NOMO-1 treated with DMSO at 0.1 percent for 48 hours (cell line): ENCODE measurements at regions not wholly inside any gene's neighbourhood (a gene's known extent, or its start where the extent isn't known, plus 50 kb on each side); places are given as distances from the start of the nearest gene placed in this dataset.
A peak's percentile ranks its signal among the peaks of the same experiment; 100 is the strongest.
"Not testable (repeated sequence)": the region's sequence is repeated elsewhere in the genome, so short reads cannot be mapped to it uniquely, and the experiment has no call there.

Source experiments
- DNase-seq: peaks from one replicate; lab custom pipeline; 2025; ENCODE audit not compliant: unreplicated experiment; lab: John Stamatoyannopoulos, UW

DNA sequence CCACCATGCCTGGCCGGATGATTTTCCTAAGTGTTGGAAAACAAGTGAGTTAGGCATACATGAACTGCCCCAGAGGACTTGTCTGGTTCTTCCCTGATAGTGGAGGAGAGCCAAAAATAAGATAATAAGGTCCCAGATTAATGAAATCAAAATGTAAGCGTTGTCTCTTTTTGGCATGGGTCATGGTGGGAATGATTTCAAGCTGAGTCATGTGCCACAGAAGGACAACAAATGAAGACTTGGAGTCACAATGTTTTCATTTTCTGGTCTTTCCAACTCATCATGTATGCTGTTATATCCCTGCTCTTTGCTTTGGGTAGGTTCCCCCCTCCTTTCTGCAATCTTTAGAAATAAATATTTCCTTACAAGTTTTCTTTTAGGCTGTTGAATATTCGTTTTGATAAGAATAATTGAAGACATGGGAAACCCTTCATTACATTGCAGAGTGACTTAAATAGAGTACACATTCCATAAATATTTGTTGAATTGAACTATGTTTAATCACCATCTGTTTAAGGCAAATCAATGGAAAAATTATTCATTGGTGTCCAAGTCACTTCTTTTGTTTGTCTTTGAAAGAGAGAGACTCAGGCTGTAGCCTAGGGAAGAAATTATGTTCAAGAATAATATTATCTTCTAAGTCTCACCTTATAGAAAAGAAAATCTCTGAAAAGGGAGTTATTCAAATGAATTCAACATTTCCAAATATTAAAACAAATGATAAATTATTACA is 196.3 kb downstream of the CSNK1G3 start:
- DNase-seq = no peak

DNA sequence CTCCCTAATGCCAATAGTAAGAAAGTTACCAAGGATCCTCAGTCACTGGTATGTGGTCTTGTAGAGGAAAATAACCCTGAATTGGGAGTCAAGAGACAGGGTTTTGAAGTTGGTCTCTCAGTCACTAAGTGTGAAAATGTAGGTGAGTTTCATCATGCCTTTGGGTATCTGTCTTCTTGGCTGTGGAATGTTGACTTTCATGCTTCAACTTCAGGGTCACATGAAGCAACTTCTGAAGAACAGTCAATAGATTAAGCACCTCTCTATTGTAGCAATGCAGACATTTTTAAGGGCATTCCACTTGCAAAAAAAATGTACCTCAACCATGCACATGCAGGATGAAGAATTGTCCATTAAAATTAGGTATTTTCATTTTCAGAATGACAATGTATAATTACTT is 194.6 kb downstream of the CSNK1G3 start:
- DNase-seq = no peak

DNA sequence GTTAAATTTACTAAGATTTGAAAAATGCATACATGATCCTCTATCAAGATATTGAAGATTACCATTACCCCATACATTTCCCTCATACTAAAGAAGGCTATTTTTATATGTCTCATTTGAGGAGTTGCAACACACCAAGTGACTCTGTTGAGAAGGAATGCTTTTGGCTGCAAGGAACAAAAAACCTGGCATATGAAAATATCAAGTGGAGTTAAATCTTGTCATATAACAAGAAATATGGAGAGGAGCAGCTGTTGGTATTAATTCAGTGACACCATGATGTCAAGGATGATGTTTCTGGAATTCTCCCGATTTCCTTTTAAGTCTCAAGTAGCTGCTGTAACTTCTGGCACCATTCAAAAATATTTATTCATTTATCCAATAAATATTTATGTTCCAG is 193.8 kb downstream of the CSNK1G3 start:
- DNase-seq = no peak

GRCh38 chr5:123701511-123702200 is 189.7 kb downstream of the CSNK1G3 start:
- no peak for DNase-seq

GRCh38 chr5:123700624-123701287 is 188.8 kb downstream of the CSNK1G3 start:
- no peak for DNase-seq

- no peak for DNase-seq
These were observed 187.6 kb downstream of the CSNK1G3 start for GRCh38 chr5:123699571-123699970.

DNA sequence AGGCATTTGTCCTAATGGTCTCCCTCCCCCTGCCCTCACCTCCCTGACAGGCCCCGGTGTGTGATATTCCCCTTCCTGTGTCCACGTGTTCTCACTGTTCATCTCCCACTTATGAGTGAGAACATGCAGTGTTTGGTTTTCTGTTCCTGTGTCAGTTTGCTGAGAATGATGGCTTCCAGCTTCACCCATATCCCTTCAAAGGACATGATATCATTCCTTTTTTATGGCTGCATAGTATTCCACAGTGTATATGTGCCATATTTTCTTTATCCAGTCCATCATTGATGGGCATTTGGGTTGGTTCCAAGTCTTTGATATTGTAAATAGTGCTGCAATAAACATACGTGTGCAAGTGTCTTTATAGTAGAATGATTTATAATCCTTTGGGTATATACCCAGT is 187.0 kb downstream of the CSNK1G3 start:
- not testable (repeated sequence) for DNase-seq

DNA sequence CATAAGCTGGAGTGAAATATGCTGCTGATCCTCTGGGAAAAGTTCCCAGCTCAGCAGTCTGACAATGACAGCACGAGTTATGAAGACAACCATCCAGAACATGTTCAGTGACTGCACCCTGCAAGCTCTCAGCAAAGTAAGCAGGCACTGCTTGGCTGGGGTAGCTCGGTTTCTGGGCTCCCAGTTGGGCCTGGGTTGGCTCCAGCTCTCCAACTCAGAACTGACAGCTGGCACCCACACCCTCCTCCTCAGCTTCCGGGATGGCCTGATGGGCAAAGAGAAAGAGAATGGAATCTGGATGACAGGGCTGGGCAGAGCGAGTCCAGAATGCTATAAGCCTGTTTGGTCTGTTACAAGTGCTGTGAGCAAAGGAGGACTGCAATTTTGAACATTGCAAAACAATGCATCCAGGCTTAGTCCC is 185.0 kb downstream of the CSNK1G3 start:
- DNase-seq = no peak

DNA sequence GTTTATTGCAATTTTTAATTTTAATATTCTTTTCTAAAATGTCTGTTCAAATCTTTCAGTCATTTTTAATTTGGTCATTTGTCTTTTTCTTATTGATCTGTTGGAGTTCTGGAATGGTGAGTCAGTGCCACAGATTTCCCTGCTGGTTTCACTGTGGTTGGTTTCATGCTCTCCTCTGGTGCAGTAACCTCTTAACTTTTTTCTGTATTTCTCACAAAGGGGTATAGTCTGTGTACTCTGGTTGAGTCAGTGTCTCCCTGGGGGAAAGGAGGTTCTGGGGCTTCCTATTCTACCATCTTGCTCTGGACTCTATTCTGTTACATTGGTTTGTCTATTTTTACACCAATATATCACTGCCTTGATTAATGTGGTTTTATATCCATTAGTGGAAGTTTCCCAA is 178.8 kb downstream of the CSNK1G3 start:
- no peak for DNase-seq

GRCh38 chr5:123681061-123681460 is 169.1 kb downstream of the CSNK1G3 start:
- DNase-seq = no peak

DNA sequence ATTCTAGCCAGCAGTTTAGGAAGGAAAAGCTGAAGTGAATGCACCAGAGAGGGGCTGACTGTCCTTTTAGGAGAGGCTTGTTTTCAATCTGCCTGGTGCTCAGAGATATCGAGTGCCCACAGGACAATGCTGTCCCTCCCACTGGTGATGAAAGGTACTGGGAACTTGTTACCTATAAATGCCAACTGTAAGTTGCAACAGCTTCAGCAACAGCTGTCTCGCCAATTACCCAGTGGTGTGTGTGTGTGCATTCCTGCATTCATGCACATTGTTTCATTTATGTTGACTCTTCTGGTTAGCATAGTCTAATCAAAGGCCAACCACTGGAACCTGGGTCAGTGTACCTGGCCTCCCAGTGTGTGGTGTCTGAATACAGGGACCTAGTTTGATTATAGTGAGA is 161.1 kb downstream of the CSNK1G3 start:
- no peak for DNase-seq

DNA sequence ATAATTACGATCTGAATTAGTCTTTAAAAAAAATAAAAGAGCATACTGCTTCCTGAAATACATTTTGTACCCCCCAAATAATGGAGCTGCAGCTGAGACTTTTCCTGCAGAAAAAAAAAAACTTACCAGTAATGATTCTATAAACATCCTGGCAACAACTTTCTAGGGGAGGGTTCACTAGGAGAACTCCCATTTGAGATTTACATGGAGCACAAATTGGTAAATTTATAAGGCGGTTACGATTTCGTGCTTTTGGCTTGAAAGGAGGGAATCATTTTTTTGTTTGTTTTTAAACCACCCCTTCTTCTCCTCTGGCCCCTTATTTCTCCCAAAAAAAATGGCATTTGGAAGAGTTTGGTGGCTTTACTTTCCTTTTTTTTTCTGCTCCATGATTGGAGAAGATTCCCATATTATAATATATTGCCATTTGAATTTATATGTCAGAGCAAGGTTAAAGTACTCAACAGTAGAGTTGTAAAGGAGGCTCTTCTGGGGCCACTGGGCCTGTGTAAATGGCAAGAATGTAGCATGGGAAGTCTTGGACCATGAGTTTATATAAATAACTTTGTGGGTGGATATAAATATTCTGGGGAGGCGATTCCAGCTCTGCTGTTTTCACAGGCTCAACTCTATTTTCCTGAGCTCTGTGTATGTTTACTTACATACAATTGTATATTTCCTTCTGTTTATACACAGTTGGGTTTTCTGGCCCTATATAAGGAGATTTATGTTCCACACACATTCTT is 159.9 kb downstream of the CSNK1G3 start:
- no peak for DNase-seq

- DNase-seq = peak; percentile 37
These were observed 159.1 kb downstream of the CSNK1G3 start for GRCh38 chr5:123671042-123671441.
